ENCODE measurements at regions not wholly inside any gene's neighbourhood (a gene's known extent, or its start where the extent isn't known, plus 50 kb on each side); places are given as distances from the start of the nearest gene placed in this dataset.

DNA sequence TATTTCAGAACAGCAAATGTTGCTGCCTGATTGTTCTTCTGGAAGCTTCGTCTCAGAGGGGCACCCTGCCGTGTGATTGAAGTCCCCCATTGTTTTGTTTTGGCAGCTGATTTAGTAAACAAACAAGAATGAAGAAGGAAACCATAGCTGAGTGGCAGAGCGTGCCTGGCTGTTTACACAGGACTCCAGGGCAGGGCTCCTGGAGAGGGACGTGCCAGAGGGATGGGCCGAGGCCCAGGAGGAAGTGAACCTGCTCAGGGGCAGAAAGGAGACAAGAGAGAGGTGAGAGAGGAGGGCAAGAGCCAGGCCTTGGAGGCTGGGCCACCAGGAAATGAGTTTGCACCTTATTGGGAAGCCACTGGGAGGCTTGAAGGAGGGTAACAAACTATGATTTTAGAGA, 85.5 kb upstream of the B3GAT1 start (continued):
- TF ChIP-seq, protein P1, sequence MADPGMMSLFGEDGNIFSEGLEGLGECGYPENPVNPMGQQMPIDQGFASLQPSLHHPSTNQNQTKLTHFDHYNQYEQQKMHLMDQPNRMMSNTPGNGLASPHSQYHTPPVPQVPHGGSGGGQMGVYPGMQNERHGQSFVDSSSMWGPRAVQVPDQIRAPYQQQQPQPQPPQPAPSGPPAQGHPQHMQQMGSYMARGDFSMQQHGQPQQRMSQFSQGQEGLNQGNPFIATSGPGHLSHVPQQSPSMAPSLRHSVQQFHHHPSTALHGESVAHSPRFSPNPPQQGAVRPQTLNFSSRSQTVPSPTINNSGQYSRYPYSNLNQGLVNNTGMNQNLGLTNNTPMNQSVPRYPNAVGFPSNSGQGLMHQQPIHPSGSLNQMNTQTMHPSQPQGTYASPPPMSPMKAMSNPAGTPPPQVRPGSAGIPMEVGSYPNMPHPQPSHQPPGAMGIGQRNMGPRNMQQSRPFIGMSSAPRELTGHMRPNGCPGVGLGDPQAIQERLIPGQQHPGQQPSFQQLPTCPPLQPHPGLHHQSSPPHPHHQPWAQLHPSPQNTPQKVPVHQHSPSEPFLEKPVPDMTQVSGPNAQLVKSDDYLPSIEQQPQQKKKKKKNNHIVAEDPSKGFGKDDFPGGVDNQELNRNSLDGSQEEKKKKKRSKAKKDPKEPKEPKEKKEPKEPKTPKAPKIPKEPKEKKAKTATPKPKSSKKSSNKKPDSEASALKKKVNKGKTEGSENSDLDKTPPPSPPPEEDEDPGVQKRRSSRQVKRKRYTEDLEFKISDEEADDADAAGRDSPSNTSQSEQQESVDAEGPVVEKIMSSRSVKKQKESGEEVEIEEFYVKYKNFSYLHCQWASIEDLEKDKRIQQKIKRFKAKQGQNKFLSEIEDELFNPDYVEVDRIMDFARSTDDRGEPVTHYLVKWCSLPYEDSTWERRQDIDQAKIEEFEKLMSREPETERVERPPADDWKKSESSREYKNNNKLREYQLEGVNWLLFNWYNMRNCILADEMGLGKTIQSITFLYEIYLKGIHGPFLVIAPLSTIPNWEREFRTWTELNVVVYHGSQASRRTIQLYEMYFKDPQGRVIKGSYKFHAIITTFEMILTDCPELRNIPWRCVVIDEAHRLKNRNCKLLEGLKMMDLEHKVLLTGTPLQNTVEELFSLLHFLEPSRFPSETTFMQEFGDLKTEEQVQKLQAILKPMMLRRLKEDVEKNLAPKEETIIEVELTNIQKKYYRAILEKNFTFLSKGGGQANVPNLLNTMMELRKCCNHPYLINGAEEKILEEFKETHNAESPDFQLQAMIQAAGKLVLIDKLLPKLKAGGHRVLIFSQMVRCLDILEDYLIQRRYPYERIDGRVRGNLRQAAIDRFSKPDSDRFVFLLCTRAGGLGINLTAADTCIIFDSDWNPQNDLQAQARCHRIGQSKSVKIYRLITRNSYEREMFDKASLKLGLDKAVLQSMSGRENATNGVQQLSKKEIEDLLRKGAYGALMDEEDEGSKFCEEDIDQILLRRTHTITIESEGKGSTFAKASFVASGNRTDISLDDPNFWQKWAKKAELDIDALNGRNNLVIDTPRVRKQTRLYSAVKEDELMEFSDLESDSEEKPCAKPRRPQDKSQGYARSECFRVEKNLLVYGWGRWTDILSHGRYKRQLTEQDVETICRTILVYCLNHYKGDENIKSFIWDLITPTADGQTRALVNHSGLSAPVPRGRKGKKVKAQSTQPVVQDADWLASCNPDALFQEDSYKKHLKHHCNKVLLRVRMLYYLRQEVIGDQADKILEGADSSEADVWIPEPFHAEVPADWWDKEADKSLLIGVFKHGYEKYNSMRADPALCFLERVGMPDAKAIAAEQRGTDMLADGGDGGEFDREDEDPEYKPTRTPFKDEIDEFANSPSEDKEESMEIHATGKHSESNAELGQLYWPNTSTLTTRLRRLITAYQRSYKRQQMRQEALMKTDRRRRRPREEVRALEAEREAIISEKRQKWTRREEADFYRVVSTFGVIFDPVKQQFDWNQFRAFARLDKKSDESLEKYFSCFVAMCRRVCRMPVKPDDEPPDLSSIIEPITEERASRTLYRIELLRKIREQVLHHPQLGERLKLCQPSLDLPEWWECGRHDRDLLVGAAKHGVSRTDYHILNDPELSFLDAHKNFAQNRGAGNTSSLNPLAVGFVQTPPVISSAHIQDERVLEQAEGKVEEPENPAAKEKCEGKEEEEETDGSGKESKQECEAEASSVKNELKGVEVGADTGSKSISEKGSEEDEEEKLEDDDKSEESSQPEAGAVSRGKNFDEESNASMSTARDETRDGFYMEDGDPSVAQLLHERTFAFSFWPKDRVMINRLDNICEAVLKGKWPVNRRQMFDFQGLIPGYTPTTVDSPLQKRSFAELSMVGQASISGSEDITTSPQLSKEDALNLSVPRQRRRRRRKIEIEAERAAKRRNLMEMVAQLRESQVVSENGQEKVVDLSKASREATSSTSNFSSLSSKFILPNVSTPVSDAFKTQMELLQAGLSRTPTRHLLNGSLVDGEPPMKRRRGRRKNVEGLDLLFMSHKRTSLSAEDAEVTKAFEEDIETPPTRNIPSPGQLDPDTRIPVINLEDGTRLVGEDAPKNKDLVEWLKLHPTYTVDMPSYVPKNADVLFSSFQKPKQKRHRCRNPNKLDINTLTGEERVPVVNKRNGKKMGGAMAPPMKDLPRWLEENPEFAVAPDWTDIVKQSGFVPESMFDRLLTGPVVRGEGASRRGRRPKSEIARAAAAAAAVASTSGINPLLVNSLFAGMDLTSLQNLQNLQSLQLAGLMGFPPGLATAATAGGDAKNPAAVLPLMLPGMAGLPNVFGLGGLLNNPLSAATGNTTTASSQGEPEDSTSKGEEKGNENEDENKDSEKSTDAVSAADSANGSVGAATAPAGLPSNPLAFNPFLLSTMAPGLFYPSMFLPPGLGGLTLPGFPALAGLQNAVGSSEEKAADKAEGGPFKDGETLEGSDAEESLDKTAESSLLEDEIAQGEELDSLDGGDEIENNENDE (IDR thresholded peaks at IDR 0.05; ENCODE audit: insufficient replicate concordance, low read length) = no peak
